Panc1 (cell line): ENCODE measurements at regions not wholly inside any gene's neighbourhood (a gene's known extent, or its start where the extent isn't known, plus 50 kb on each side); places are given as distances from the start of the nearest gene placed in this dataset.

ENCODE experiments used
- ATAC-seq: fragments of 200-7000 bp; cut with Tn5 transposase; 2 replicates; pipeline ENCODE4 v1.9.1; 2020; ENCODE audit warnings: mild to moderate bottlenecking, moderate library complexity
- BruUV-seq: library from RNA; stranded (reverse); fragments of 400-500 nt; replicated peaks from 2 replicates; lab custom pipeline; 2021; lab: Mats Ljungman, UMichigan
- CTCF ChIA-PET: fragments of 300-600 bp; sonication (Branson Sonifier 250); formaldehyde crosslinking; loops from one replicate; lab custom pipeline; 2022; ENCODE audit warnings: antibody characterized with exemption; lab: Charles Lee
- POLR2A ChIA-PET: fragments of 300-600 bp; sonication (Branson Sonifier 250); formaldehyde crosslinking; loops from one replicate; lab custom pipeline; 2022; ENCODE audit warnings: antibody characterized with exemption; lab: Charles Lee
- DNase-seq: peaks from one replicate; pipeline ENCODE4 v3.0.0-alpha.2; 2010; ENCODE audit warnings: low read depth, low spot score
- H3K27ac ChIP-seq: 2 replicates; pipeline ENCODE4 v1.5.1; 2011; ENCODE audit warnings: mild to moderate bottlenecking, low read length, inconsistent platforms
- H3K27me3 ChIP-seq: fragments of 200-500 bp; sonication (Bioruptor generic); 2 replicates; pipeline ENCODE4 v1.6.0; 2014; ENCODE audit warnings: low read length, inconsistent platforms; ENCODE audit not compliant: control insufficient read depth, insufficient read depth
- H3K36me3 ChIP-seq: fragments of 200-500 bp; sonication (Bioruptor generic); 2 replicates; pipeline ENCODE4 v1.5.1; 2014; ENCODE audit warnings: inconsistent platforms, mild to moderate bottlenecking, low read length, moderate library complexity; ENCODE audit not compliant: control insufficient read depth, insufficient read depth
- H3K4me1 ChIP-seq: 2 replicates; pipeline ENCODE4 v1.5.1; 2011; ENCODE audit warnings: inconsistent platforms, mild to moderate bottlenecking, low read length, moderate library complexity; ENCODE audit not compliant: control insufficient read depth, insufficient read depth
- H3K4me3 ChIP-seq, 2 experiments: 2 replicates each; pipeline ENCODE4 v1.5.1; 2011 to 2012; ENCODE audit warnings: low read depth in 2 of 2, low read length in 2 of 2, mild to moderate bottlenecking in 2 of 2, inconsistent platforms in 1 of 2, moderate library complexity in 1 of 2
- H3K9me3 ChIP-seq: fragments of 200-500 bp; sonication (Bioruptor generic); 2 replicates; pipeline ENCODE4 v1.5.1; 2014; ENCODE audit warnings: low read depth, mild to moderate bottlenecking, inconsistent platforms, low read length, moderate library complexity; ENCODE audit not compliant: control insufficient read depth, insufficient read depth
- CTCF ChIP-seq: fragments of 450-650 bp; IDR thresholded peaks from 2 replicates; pipeline ENCODE4 v1.5.1; 2017; ENCODE audit warnings: mild to moderate bottlenecking
- POLR2AphosphoS5 ChIP-seq: IDR thresholded peaks from 2 replicates; pipeline ENCODE4 v1.6.1; 2012; ENCODE audit warnings: mild to moderate bottlenecking, low read depth, low read length, moderate library complexity
- REST ChIP-seq, 2 experiments: IDR thresholded peaks; 2 replicates each; pipeline ENCODE4 v1.6.1; 2011 to 2012; ENCODE audit warnings: low read depth in 2 of 2, control low read depth in 1 of 2, low read length in 1 of 2, mild to moderate bottlenecking in 1 of 2, moderate library complexity in 1 of 2; ENCODE audit not compliant: insufficient read depth in 1 of 2
- SIN3A ChIP-seq: IDR thresholded peaks from 2 replicates; pipeline ENCODE4 v1.6.1; 2012; ENCODE audit warnings: low read depth, mild to moderate bottlenecking, low read length, moderate library complexity, borderline replicate concordance; ENCODE audit not compliant: insufficient read depth
- TCF7L2 ChIP-seq: IDR thresholded peaks from 2 replicates; pipeline ENCODE4 v1.6.1; 2011; ENCODE audit warnings: mild to moderate bottlenecking, low read depth, low read length, inconsistent platforms
- in situ Hi-C: cut with HindIII; loops from 2 replicates; pipeline ENCODE4 v1.10.0; 2016; ENCODE audit warnings: low sequenced_read_pairs, low pct_unique_long_range_greater_than_20kb
- intact Hi-C: fragments of 100-400 bp; cut with micrococcal nuclease; formaldehyde crosslinking; loops from one replicate; pipeline ENCODE4 v1.10.0; 2022; ENCODE audit not compliant: unreplicated experiment

- POLR2A ChIA-PET: no interaction called here
- in situ Hi-C loops (no loop called here), intact Hi-C loops (no loop called here)
- BruUV-seq: no TSS peak
- Histone ChIP-seq H3K27me3 (no peaks in the 10 kb centered on the region), H3K4me1 (no peaks in the 10 kb centered on the region), H3K4me3 (no peak overlapping the region), H3K36me3 (no peaks in the 10 kb centered on the region; the same call in 1 of the 2 replicates), H3K27ac (no peak overlapping the region), H3K9me3 (peaks cover 8% of the 10 kb centered on the region; the same call in 1 of the 2 replicates)
- DNase-seq: no peak
- ATAC-seq: no peak
- TF ChIP-seq POLR2AphosphoS5: no peak
- no peak for TF ChIP-seq TCF7L2
- no peak for TF ChIP-seq SIN3A
- no peak for TF ChIP-seq CTCF
- CTCF ChIA-PET: no interaction called here
Measured at GRCh38 chr15:38148471-38148870, 104.2 kb upstream of the SPRED1 start.

- DNase-seq (no peak), ATAC-seq (no peak)
- in situ Hi-C loops (no loop called here), intact Hi-C loops (no loop called here)
- TF ChIP-seq POLR2AphosphoS5 (no peak), CTCF (no peak)
- POLR2A ChIA-PET: no interaction called here
- H3K9me3 ChIP-seq: peaks cover 8% of the 10 kb centered on the region; the same call in 1 of the 2 replicates
- no peak overlapping the region for H3K27ac ChIP-seq
- no peaks in the 10 kb centered on the region; the same call in 1 of the 2 replicates for H3K36me3 ChIP-seq
- CTCF ChIA-PET: no interaction called here
- H3K4me3 ChIP-seq: no peak overlapping the region
- no peaks in the 10 kb centered on the region for H3K4me1 ChIP-seq
- H3K27me3 ChIP-seq: no peaks in the 10 kb centered on the region
- no TSS peak for BruUV-seq
Measured at GRCh38 chr15:38149315-38149714, 103.3 kb upstream of the SPRED1 start.

- no TSS peak for BruUV-seq
- ChIA-PET CTCF (no interaction called here), POLR2A (no interaction called here)
- Histone ChIP-seq H3K9me3 (peaks cover 8% of the 10 kb centered on the region; the same call in 1 of the 2 replicates), H3K27me3 (no peaks in the 10 kb centered on the region), H3K4me3 (no peak overlapping the region), H3K27ac (no peak overlapping the region), H3K4me1 (no peaks in the 10 kb centered on the region), H3K36me3 (no peaks in the 10 kb centered on the region; the same call in 1 of the 2 replicates)
- ATAC-seq (no peak), DNase-seq (no peak)
- in situ Hi-C loops (no loop called here), intact Hi-C loops (no loop called here)
- TF ChIP-seq CTCF (no peak), REST (IDR thresholded peaks at IDR 0.05; ENCODE audit: insufficient read depth in 1 of 2, low read depth in 2 of 2, low read length in 1 of 2) (no peak), SIN3A (no peak)
Measured at GRCh38 chr15:38150148-38150547, 102.5 kb upstream of the SPRED1 start.
